CD4-positive, alpha-beta T cell treated with Interleukin-6 for 4 hours (primary cell): ENCODE measurements at regions not wholly inside any gene's neighbourhood (a gene's known extent, or its start where the extent isn't known, plus 50 kb on each side); places are given as distances from the start of the nearest gene placed in this dataset.
"Not testable (repeated sequence)": the region's sequence is repeated elsewhere in the genome, so short reads cannot be mapped to it uniquely, and the experiment has no call there.

Experiments used
- DNase-seq: peaks from one replicate; pipeline ENCODE4 v3.0.0-alpha.2; 2020; ENCODE audit warnings: mixed read lengths

DNA sequence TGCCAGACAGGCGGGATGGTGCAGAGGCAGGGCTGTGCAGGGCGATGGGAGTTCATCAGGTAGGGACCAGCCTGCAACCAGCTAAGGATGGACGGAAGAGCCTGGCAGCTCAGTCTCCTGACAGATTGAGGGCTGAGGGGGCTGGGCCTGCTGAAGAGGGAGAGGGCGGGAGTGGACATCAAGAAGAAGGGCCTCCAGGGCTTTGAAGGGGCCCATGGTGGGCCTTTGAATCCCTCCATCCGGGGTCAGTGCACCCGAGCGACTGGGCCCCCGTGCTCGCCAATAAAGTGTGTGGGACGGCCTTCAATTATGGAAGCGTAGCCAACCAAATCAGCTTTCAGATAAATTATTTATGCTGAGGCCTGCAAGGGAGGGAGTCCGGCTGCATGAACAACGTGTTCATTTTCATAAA lies 431.2 kb downstream of the RPS24 start:
- DNase-seq: no peak

DNA sequence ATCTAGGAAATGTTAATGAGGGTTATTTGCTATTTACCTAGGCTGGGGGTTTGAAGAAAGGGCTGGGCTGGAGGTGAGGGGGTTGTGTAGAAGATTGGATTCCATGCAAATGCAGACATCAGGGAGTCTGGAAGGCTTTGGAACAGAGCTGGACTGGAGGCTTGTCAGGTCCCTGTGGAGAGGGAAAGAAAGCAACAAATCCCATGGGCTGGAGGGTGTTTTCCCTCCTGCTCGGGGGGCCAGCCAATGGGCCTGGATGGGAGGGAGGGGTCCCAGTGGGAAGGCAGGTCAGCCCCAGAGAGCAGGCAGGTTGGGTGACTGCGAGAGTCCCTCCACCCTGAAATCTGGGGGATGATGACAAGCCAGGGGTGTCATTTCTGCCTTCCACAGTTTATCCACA lies 431.8 kb downstream of the RPS24 start:
- no peak for DNase-seq

GRCh38 chr10:78467496-78468106 lies 433.9 kb downstream of the RPS24 start:
- DNase-seq: no peak

DNA sequence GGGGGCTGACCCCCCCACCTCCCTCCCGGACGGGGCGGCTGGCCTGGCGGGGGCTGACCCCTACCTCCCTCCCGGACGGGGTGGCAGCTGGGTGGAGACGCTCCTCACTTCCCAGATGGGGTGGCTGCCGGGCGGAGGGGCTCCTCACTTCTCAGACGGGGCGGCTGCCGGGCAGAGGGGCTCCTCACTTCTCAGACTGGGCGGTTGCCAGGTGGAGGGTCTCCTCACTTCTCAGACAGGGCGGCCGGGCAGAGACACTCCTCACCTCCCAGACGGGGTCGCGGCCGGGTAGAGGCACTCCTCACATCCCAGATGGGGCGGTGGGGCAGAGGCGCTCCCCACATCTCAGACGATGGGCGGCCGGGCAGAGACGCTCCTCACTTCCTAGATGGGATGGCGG lies 435.1 kb downstream of the RPS24 start:
- not testable (repeated sequence) for DNase-seq

GRCh38 chr10:78470267-78471103 lies 436.8 kb downstream of the RPS24 start:
- DNase-seq: no peak

DNA sequence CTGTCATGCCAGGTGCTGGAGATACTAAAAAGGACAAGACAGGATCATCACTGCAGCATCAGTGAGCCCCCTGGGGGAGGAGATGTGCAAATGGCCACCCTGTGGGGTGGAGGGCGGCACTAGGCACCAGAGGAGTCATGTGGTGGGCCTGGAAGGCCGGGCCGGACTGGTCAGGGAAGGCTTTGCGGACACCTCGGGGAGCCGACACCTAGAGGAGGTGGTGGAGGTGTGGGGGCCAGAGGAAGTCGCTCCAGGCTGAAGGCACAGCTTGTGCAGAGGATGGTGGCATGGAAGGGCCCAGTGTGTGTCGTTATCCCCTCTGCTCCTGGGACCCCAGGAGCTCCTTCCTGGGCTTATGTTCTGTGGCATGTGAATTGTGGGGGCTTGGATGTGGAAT lies 437.7 kb downstream of the RPS24 start:
- no peak for DNase-seq

- no peak for DNase-seq
These were observed 438.3 kb downstream of the RPS24 start for GRCh38 chr10:78471723-78472550.

DNA sequence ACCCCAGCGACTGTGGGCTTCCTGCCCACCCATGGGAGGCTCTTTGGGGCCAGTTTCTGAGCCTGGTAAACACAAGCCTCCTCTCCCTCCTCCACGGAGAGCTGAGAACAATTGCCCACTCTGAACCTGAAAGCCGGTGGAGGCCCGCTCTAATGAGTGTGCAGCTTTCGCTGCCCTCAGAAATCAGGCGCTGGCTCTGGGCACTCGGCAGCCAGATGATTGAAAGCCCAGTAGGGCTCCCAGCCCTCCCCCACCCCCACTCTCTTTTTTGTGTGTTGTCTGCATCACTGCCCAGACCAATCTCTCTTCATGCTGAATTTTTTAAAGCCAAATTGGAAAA lies 438.9 kb downstream of the RPS24 start:
- no peak for DNase-seq

DNA sequence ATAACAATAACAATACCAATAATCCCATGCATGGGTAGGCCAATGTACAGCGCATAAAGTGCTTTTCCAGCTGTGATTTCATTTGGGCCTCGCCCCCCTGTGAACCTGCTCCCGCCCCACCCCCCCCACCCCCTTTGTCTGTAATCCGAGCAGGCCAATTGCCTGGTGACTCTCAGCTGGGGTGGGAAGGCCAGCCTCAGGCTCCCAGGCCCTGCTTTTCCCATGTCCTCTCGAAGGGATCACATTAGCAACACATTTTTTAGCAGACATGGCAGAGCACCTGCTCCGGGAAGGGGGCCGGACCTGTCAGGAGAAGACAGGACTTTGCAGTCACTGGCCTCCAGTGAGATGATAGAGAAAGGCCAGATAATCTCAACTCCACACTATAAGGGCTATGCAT lies 439.3 kb downstream of the RPS24 start:
- no peak for DNase-seq

GRCh38 chr10:78474743-78475142 lies 441.1 kb downstream of the RPS24 start:
- no peak for DNase-seq

GRCh38 chr10:78475437-78475836 lies 441.8 kb downstream of the RPS24 start:
- DNase-seq: no peak

DNA sequence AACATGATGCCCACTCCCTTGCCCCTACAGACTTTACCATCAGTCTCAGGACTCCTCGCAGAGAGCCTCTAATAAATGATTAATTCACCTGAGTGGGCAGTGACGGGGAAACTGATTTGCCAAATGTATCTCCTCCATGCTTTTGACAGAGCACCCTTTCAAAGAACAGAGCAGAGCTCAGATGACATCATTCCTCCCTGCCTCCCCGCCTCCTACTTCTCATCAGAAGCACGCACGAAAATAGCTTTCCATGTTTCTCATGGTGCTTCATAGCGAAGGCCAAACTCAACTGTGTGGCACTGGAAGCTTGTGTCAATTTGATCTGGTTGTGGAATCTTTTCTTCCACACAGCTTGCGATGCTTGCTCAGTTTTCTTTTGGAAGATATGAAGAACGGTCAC lies 442.5 kb downstream of the RPS24 start:
- no peak for DNase-seq

DNA sequence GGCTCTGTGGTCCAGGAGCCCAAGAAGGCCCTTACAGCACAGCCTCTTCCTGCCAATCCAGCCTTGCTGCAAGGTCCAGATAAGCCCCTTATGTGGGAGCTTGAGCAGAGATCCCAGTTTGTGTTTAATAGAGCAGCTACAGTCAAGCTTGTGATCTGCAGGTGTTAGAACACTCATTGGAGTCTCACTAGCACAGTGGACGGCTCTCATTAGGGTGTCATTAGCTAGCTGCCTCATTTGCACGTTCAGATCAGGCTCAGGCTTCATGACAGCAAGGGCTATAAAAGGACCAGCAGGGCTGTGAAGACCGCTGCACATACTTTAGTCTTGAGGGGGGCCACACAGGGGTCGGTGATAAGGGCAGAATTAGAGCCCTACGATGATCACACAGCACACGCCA lies 443.2 kb downstream of the RPS24 start:
- DNase-seq: no peak

DNA sequence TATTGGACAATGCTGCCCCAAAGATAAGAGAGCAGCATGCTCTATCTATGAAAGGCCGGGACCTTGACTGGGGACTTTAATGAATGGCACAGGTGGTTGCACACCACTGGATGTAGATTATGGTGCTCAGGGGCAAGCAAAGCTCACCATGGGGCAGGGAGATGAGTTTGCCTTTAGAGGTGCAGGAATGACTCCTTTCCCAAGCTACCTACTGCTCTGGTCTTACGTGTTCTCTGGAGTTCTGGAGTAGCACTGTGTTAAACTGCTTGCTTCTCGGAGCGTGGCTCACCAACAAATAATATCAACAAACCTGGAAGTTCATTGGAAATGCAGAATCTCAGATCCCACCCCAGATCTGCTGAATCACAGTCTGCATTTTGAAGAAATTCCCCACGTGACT lies 445.3 kb downstream of the RPS24 start:
- no peak for DNase-seq

- DNase-seq: no peak
These were observed 445.8 kb downstream of the RPS24 start for GRCh38 chr10:78479467-78479866.

GRCh38 chr10:78481842-78482241 lies 448.2 kb downstream of the RPS24 start:
- no peak for DNase-seq

GRCh38 chr10:78483641-78484040 lies 450.0 kb downstream of the RPS24 start:
- DNase-seq: no peak

DNA sequence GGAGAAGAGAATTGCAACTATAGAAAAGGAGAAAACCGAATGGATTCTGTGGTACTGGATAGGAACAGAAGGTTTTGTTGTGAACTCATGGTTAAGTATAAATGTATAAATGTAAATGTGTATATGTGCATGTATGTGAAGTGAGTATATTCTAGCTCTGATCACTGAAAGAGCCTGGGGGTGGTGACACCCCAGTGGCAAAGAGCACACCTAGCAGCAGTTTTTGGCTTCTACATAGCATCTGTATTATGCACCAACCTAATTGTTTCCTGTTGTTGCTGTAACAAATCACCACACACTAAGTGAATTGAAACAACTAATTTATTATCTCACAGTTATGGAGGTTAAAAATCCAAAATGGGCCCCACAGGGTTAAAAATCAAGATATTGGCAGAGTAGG lies 455.4 kb downstream of the RPS24 start:
- DNase-seq: no peak

GRCh38 chr10:78491812-78492211 lies 458.1 kb downstream of the RPS24 start:
- DNase-seq: no peak

DNA sequence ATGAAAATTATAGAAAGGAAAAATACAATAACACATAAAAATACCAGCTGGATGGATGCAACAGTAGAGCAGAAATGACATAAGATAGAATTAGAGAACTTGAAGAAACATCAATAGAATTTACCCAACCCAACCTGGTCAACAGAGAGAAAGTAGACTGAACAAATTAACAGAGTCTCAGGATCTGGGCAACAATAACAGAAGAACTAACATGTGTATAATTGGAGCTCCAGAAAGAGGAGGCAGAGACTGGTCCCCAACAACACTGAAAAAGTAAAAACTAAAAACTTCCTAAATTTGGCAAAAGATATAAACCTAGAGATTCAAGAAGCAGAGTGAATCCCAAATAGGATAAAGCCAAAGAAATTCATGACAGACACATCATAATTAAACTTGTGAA lies 458.8 kb downstream of the RPS24 start:
- no peak for DNase-seq

DNA sequence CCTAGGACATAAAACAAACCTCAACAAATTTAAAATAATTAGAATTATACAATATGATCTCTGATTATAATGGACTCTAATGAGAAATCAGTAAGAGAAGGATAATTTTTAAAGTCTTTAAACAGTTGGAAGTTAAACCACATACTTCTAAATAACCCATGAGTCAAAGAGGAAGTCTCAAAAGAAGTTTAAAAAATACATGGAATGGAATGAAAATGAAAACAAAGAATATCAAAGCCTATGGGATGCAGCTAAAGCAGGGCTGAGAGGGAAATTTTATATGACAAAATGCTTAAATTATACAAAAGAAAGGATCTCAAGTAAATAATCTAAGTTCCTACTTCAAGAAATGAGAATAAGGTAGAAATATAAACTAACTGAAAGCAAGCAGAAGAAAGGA lies 460.5 kb downstream of the RPS24 start:
- no peak for DNase-seq

DNA sequence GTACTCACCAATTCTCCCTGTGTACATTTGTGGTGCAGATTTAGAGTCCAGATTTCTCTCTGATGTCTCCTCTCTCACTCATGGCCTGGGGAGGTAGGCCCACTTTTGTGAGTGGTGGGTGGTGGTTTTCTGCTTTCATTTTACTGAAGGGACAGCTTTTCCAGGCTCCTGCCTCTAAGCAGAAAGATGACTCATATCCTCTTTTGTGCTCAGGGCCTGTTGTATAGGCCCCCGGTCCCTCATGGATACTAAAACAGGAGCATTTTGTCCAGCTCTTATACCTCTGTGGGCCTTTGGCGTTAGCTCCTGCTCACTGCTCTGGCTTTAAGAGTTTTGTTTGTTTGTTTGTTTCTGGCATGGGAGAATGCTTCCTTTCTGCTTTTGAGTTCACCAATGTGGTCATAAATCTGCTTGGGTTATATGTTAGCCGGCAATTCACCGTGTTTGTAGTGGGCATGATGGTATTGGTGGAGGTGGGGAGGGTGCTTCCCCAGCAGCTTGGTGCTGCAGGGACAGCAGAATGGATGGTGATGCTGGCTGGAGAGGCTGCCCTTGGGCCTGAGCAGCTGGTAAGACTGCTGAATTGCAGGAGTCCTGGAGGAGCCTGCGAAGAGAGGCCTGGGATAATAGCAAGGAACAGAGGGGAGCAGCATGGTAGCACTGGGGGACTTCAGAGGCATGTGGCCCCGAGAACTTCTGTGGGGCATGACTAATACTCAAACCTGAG lies 468.7 kb downstream of the RPS24 start:
- DNase-seq: no peak

- no peak for DNase-seq
These were observed 470.5 kb downstream of the RPS24 start for GRCh38 chr10:78504181-78504580.
